ENCODE measurements at regions not wholly inside any gene's neighbourhood (a gene's known extent, or its start where the extent isn't known, plus 50 kb on each side); places are given as distances from the start of the nearest gene placed in this dataset.

DNA sequence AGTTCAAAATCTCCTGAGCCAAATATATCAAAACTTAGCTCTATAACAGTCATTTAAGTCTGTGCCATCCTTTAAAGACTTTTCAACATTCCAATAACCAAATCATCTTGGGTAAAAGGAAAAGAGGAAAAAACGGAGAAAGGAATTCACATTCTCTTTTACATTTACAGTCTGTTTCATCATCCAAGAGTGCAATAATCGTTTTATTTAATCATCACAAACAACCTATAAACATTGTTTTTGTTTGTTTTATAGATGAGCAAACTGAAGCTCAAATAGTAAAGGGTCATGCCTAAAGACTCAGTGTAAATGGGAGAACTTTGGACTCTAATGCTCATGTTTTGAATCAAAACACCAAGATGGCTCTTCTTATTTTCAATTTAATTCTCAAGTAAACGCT, 252.3 kb downstream of the TOX3 start:
- Histone ChIP-seq H2AFZ (no peak overlapping the region), H3K36me3 (ENCODE audit: control insufficient read depth, insufficient read depth, low read length) (no peaks in the 10 kb centered on the region), H3K9me3 (ENCODE audit: control insufficient read depth, low read length) (no peaks in the 10 kb centered on the region), H3K27ac (no peak overlapping the region), H3K4me3 (ENCODE audit: low read depth, low read length) (no peak overlapping the region), H3K4me1 (no peaks in the 10 kb centered on the region), H3K4me2 (ENCODE audit: low read length) (no peak overlapping the region), H3K9ac (no peak overlapping the region), H3K79me2 (no peaks in the 10 kb centered on the region), H3K27me3 (ENCODE audit: control insufficient read depth, insufficient read depth, low read length) (no peaks in the 10 kb centered on the region)
- TF ChIP-seq, protein P1, sequence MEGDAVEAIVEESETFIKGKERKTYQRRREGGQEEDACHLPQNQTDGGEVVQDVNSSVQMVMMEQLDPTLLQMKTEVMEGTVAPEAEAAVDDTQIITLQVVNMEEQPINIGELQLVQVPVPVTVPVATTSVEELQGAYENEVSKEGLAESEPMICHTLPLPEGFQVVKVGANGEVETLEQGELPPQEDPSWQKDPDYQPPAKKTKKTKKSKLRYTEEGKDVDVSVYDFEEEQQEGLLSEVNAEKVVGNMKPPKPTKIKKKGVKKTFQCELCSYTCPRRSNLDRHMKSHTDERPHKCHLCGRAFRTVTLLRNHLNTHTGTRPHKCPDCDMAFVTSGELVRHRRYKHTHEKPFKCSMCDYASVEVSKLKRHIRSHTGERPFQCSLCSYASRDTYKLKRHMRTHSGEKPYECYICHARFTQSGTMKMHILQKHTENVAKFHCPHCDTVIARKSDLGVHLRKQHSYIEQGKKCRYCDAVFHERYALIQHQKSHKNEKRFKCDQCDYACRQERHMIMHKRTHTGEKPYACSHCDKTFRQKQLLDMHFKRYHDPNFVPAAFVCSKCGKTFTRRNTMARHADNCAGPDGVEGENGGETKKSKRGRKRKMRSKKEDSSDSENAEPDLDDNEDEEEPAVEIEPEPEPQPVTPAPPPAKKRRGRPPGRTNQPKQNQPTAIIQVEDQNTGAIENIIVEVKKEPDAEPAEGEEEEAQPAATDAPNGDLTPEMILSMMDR (IDR thresholded peaks at IDR 0.05), result no peak

- TF ChIP-seq, protein P1 (IDR thresholded peaks at IDR 0.05), result no peak
- Histone ChIP-seq H3K36me3 (ENCODE audit: control insufficient read depth, insufficient read depth, low read length) (no peaks in the 10 kb centered on the region), H3K79me2 (no peaks in the 10 kb centered on the region), H3K4me1 (no peaks in the 10 kb centered on the region), H2AFZ (no peak overlapping the region), H3K4me3 (ENCODE audit: low read depth, low read length) (no peak overlapping the region), H3K9ac (no peak overlapping the region), H3K27me3 (ENCODE audit: control insufficient read depth, insufficient read depth, low read length) (no peaks in the 10 kb centered on the region), H3K9me3 (ENCODE audit: control insufficient read depth, low read length) (no peaks in the 10 kb centered on the region), H3K27ac (no peak overlapping the region), H3K4me2 (ENCODE audit: low read length) (no peak overlapping the region)
Observed at GRCh38 chr16:52293204-52293603, 253.7 kb downstream of the TOX3 start.

GRCh38 chr16:52283584-52284375, 263.2 kb downstream of the TOX3 start:
- H3K4me3 ChIP-seq (ENCODE audit: low read depth, low read length), result no peak overlapping the region
- TF ChIP-seq, protein P1 (IDR thresholded peaks at IDR 0.05), result no peak

GRCh38 chr16:52283018-52283417, 263.9 kb downstream of the TOX3 start:
- Histone ChIP-seq H3K27me3 (ENCODE audit: control insufficient read depth, insufficient read depth, low read length) (no peaks in the 10 kb centered on the region), H3K4me1 (no peaks in the 10 kb centered on the region), H3K36me3 (ENCODE audit: control insufficient read depth, insufficient read depth, low read length) (no peaks in the 10 kb centered on the region), H3K27ac (no peak overlapping the region), H3K79me2 (no peaks in the 10 kb centered on the region), H3K4me3 (ENCODE audit: low read depth, low read length) (no peak overlapping the region), H3K9me3 (ENCODE audit: control insufficient read depth, low read length) (no peaks in the 10 kb centered on the region), H2AFZ (no peak overlapping the region), H3K4me2 (ENCODE audit: low read length) (no peak overlapping the region), H3K9ac (no peak overlapping the region)
- TF ChIP-seq, protein P1 (IDR thresholded peaks at IDR 0.05), result no peak

More at GRCh38 chr16:52283584-52284375, 263.2 kb downstream of the TOX3 start:
- Histone ChIP-seq H3K79me2 (no peaks in the 10 kb centered on the region), H3K27ac (no peak overlapping the region), H3K4me1 (no peaks in the 10 kb centered on the region), H2AFZ (no peak overlapping the region), H3K9me3 (ENCODE audit: control insufficient read depth, low read length) (no peaks in the 10 kb centered on the region), H3K36me3 (ENCODE audit: control insufficient read depth, insufficient read depth, low read length) (no peaks in the 10 kb centered on the region), H3K9ac (no peak overlapping the region), H3K4me2 (ENCODE audit: low read length) (no peak overlapping the region), H3K27me3 (ENCODE audit: control insufficient read depth, insufficient read depth, low read length) (no peaks in the 10 kb centered on the region)

DNA sequence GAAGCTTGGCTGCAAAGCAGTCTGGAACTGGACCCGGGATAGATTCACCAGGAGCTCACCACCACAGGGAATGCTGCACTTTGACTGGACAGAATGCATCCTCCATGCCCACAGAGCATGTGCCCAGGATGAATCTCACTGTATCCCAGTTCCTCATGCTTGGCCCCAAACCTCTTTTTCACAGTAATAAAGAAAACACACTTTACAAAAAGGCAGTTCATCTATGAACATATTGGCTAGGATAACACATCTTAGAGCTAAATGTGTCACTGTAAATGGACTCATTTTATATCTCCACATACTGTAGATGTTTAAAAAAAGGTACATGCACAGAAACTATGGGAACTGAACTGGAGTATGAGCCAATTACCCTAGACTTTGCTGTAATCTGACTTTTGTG, 266.9 kb downstream of the TOX3 start:
- no peak overlapping the region for H3K9ac ChIP-seq
- H3K79me2 ChIP-seq, result no peaks in the 10 kb centered on the region
- no peaks in the 10 kb centered on the region for H3K36me3 ChIP-seq (ENCODE audit: control insufficient read depth, insufficient read depth, low read length)
- no peak overlapping the region for H3K4me3 ChIP-seq (ENCODE audit: low read depth, low read length)
- no peaks in the 10 kb centered on the region for H3K9me3 ChIP-seq (ENCODE audit: control insufficient read depth, low read length)
- no peaks in the 10 kb centered on the region for H3K27me3 ChIP-seq (ENCODE audit: control insufficient read depth, insufficient read depth, low read length)
- no peak overlapping the region for H2AFZ ChIP-seq
- H3K27ac ChIP-seq, result no peak overlapping the region
- no peaks in the 10 kb centered on the region for H3K4me1 ChIP-seq
- H3K4me2 ChIP-seq (ENCODE audit: low read length), result no peak overlapping the region
- TF ChIP-seq, protein P1 (IDR thresholded peaks at IDR 0.05), result no peak
